M059J (cell line): ENCODE measurements at regions not wholly inside any gene's neighbourhood (a gene's known extent, or its start where the extent isn't known, plus 50 kb on each side); places are given as distances from the start of the nearest gene placed in this dataset.

Experiments used
- DNase-seq: peaks from one replicate; pipeline ENCODE4 v3.0.0-alpha.2; 2012; ENCODE audit warnings: low read depth

GRCh38 chr15:60057554-60057953 lies 53.4 kb downstream of the FOXB1 start:
- DNase-seq: no peak

- no peak for DNase-seq
Observed at GRCh38 chr15:60059186-60059585, 55.1 kb downstream of the FOXB1 start.

GRCh38 chr15:60061758-60062157 lies 57.6 kb downstream of the FOXB1 start:
- no peak for DNase-seq

- DNase-seq: peak; percentile 52
Observed at GRCh38 chr15:60062826-60063225, 58.7 kb downstream of the FOXB1 start.

GRCh38 chr15:60065951-60066350 lies 61.8 kb downstream of the FOXB1 start:
- DNase-seq: no peak

- DNase-seq: peak; percentile 70
Observed at GRCh38 chr15:60070838-60071493, 66.9 kb downstream of the FOXB1 start.

- no peak for DNase-seq
Observed at GRCh38 chr15:60072826-60073465, 68.8 kb downstream of the FOXB1 start.

GRCh38 chr15:60073466-60073840 lies 69.3 kb downstream of the FOXB1 start:
- DNase-seq: no peak

GRCh38 chr15:60074181-60074885 lies 70.2 kb downstream of the FOXB1 start:
- DNase-seq: peak; percentile 51

- DNase-seq: no peak
Observed at GRCh38 chr15:60076045-60076444, 71.9 kb downstream of the FOXB1 start.

- no peak for DNase-seq
Observed at GRCh38 chr15:60076582-60077276, 72.6 kb downstream of the FOXB1 start.

- DNase-seq: no peak
Observed at GRCh38 chr15:60077581-60078359, 73.7 kb downstream of the FOXB1 start.

GRCh38 chr15:60079210-60079609 lies 75.1 kb downstream of the FOXB1 start:
- no peak for DNase-seq

- no peak for DNase-seq
Observed at GRCh38 chr15:60081976-60082375, 77.9 kb downstream of the FOXB1 start.

- no peak for DNase-seq
Observed at GRCh38 chr15:60083318-60083717, 79.2 kb downstream of the FOXB1 start.

- DNase-seq: peak; percentile 26
Observed at GRCh38 chr15:60086681-60087429, 82.7 kb downstream of the FOXB1 start.

GRCh38 chr15:60087561-60087960 lies 83.5 kb downstream of the FOXB1 start:
- DNase-seq: peak; percentile 41

- no peak for DNase-seq
Observed at GRCh38 chr15:60090747-60091146, 86.6 kb downstream of the FOXB1 start.

GRCh38 chr15:60091157-60091556 lies 87.0 kb downstream of the FOXB1 start:
- peak; percentile 97 for DNase-seq

- no peak for DNase-seq
Observed at GRCh38 chr15:60091911-60092310, 87.8 kb downstream of the FOXB1 start.
